ENCODE measurements at regions not wholly inside any gene's neighbourhood (a gene's known extent, or its start where the extent isn't known, plus 50 kb on each side); places are given as distances from the start of the nearest gene placed in this dataset.
A peak's percentile ranks its signal among the peaks of the same experiment; 100 is the strongest.
"Not testable (repeated sequence)": the region's sequence is repeated elsewhere in the genome, so short reads cannot be mapped to it uniquely, and the experiment has no call there.

DNA sequence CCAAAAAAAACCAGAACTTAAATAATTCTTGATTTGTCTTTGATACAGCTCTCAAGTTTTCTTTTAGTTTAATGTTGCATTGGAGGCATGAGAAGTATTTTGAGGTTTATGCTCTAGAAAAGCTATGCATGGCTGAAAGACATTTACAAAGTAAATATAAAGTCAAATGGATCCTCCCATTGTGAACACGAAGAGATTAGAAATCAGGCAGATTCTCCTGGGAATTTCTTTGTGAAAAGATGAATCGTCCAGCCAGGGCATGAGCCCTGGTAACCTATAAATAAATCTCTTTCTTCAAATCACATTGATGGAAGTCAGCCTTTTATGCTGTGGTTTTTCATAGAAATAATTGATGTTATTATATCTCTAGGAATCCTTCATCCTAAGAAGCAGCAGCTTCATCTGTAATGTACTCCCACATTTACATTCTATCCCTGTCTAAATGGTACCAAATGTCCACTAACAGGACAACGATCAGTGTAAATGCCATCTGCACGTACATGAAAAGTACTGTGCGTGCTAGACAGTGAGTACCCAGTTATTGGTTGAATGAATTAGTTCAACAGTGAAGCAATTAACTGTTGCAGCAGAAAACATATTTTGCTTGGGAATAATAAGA, 143.6 kb downstream of the ALDH8A1 start:
- H3K4me3 ChIP-seq (replicated peaks; ENCODE audit: low read depth, low read length), result no peak overlapping the region
- TF ChIP-seq, protein P1, sequence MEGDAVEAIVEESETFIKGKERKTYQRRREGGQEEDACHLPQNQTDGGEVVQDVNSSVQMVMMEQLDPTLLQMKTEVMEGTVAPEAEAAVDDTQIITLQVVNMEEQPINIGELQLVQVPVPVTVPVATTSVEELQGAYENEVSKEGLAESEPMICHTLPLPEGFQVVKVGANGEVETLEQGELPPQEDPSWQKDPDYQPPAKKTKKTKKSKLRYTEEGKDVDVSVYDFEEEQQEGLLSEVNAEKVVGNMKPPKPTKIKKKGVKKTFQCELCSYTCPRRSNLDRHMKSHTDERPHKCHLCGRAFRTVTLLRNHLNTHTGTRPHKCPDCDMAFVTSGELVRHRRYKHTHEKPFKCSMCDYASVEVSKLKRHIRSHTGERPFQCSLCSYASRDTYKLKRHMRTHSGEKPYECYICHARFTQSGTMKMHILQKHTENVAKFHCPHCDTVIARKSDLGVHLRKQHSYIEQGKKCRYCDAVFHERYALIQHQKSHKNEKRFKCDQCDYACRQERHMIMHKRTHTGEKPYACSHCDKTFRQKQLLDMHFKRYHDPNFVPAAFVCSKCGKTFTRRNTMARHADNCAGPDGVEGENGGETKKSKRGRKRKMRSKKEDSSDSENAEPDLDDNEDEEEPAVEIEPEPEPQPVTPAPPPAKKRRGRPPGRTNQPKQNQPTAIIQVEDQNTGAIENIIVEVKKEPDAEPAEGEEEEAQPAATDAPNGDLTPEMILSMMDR (IDR thresholded peaks at IDR 0.05; ENCODE audit: low read length, missing control alignments), result no peak
- DNase-seq (ENCODE audit: low read depth), result no peak

DNA sequence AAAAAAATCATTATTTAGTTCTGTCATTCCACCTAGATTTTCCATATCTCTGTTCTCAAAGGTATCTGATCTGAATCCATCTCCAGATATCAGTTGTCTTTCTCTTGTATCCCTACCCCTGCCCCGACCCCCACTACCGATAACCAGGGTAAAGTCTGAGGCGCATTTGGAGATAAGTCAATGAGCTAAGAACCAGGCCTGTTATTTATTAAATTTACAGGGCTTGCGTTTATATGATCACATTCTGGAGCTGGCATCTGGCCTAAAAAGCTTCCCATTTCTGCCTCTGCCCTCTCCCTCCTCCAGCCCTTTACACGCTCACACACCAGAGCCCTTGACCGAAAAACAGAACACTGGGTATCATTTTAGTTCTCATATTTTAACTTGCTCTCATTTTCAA, 144.7 kb downstream of the ALDH8A1 start:
- H3K4me3 ChIP-seq (replicated peaks; ENCODE audit: low read depth, low read length), result no peak overlapping the region
- DNase-seq (ENCODE audit: low read depth), result no peak
- TF ChIP-seq, protein P1 (IDR thresholded peaks at IDR 0.05; ENCODE audit: low read length, missing control alignments), result no peak

DNA sequence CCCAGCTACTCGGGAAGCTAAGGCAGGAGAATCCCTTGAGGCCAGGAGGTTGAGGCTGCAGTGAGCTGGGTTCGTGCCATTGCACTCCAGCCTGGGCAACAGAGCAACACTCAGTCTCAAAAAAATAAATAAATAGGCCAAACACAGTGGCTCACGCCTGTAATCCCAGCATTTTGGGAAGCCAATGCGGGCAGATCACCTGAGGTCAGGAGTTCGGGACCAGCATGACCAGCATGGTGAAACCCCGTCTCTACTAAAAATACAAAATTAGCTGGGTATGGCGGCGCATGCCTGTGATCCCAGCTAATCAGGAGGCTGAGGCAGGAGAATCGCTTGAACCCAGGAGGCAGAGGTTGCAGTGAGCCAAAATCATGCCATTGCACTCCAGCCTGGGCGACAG, 145.6 kb downstream of the ALDH8A1 start:
- not testable (repeated sequence) for H3K4me3 ChIP-seq (replicated peaks; ENCODE audit: low read depth, low read length); DNase-seq (ENCODE audit: low read depth)

DNA sequence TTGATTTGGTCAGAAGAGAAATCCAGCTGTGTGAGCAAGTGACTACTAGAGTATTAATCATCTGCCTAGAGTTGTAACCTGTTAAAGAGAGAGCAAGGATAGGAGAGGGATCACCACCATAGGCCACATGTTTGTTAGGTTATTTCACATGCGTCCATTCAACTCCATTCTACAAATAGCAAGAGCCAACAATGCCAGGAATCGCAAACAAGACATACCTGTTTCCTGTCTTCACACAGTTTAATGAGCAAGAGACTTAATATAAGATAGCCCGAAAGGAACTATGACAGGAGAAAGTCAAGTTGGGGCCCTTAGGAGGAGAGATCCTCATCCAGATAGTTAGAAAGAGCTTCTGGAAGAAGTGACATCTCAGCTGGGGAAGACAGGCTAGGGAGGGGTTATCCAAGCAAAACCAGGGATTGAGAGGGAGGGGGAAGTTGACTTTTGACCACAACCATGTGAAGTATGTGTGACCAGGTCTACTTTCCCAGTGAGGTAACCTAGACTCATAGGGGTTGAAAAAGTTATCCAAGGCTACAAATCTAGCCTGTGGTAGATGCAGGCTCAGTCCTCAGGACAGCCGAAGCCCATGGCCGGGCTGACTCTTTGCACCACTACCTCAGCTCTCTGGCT, 147.4 kb downstream of the ALDH8A1 start:
- TF ChIP-seq, protein P1 (IDR thresholded peaks at IDR 0.05; ENCODE audit: low read length, missing control alignments), result no peak
- no peak for DNase-seq (ENCODE audit: low read depth)
- no peak overlapping the region for H3K4me3 ChIP-seq (replicated peaks; ENCODE audit: low read depth, low read length)

DNA sequence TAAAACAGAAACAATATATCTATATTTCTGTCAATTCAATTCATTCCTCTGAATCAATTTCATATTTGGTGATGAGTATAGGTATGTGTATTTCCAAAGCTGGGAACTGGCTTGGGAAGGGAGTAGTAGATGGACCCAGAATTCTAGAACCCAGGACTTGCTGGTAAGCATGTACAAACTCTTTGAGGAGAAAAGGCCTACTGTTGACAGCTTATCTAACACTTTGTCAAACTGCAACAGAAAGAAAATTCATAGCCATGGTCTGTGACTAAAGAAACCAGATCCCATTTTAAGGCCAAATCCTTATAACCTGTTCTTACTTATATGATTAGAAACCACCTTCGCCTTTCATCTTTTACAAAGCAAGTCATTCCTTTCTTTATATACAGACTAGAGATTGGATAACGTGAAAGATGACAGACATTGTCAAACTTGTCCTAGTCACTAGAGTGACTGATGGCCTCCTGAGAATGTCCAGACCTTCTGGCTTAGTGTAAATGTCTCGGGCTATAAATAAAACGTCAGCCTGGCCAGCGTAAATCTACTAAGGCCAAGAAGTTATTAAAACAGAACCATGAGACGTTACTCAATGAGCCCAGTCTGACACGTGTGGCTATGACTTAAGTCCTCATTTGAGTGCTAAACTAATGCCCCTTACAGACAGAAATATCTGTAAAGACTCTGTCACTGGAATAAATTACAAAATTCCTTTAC, 152.3 kb downstream of the ALDH8A1 start:
- no peak for DNase-seq (ENCODE audit: low read depth)
- TF ChIP-seq, protein P1 (IDR thresholded peaks at IDR 0.05; ENCODE audit: low read length, missing control alignments), result no peak
- no peak overlapping the region for H3K4me3 ChIP-seq (replicated peaks; ENCODE audit: low read depth, low read length)

DNA sequence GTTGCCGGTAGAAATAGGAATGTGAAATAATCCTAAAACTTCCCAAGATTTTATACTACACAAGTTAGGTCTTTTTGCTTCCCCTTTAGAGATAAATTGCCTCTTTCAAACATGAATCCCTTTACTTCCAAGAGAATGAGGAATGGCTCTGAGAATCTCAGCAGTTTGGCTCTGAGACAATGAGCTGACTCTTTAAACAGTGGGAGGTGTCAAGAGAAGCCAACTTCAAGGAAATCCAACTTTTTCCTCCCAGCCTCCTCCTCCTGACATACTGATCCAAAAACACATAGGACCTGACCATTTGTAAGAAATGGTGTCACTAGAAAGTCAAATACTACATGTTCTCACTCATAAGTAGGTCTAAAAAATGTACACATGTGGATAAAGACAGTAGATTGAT, 154.2 kb downstream of the ALDH8A1 start:
- DNase-seq (ENCODE audit: low read depth), result peak; percentile 43
- H3K4me3 ChIP-seq (replicated peaks; ENCODE audit: low read depth, low read length), result no peak overlapping the region

DNA sequence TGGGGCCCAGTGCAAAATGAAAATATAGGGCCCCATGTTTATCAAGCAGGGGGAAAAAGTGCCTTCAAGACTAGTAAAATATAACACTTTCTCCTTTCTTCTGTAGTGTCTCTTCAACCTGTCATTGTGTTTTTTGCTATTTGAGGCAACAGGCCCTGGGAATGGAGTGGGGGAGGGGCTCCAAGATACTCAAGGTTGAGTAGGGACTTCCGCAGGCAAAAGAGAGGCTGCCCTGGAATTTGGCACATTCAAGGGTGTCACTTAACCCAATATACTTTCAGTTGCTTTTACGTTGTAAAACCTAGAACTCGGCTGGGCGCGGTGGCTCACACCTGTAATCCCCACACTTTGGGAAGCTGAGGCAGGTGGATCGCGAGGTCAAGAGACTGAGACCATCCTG, 154.9 kb downstream of the ALDH8A1 start:
- TF ChIP-seq, protein P1 (IDR thresholded peaks at IDR 0.05; ENCODE audit: low read length, missing control alignments), result no peak
- no peak for DNase-seq (ENCODE audit: low read depth)
- no peak overlapping the region for H3K4me3 ChIP-seq (replicated peaks; ENCODE audit: low read depth, low read length)

More for the DNA sequence above, 154.2 kb downstream of the ALDH8A1 start:
- TF ChIP-seq, protein P1 (IDR thresholded peaks at IDR 0.05; ENCODE audit: low read length, missing control alignments), result no peak

DNA sequence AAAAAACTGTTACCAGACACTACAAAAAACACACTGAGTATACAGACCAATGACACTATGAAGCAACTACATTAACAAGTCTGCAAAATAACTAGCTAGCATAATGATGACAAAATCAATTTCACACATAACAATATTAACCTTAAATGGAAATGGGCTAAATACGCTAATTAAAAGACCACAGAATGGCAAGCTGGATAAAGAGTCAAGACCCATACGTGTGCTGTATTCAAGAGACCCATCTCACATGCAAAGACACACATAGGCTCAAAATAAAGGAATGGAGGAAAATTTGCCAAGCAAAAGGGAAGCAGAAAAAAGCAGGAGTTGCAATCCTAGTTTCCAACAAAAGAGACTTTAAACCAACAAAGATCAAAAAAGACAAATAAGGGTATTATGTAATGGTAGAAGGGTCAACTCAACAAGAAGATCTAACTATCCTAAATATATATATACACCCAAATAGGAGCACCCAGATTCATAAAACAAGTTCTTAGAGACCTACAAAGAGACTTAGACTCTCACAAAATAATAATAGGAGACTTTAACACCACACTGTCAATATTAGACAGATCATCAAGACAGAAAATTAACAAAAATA, 158.6 kb downstream of the ALDH8A1 start:
- DNase-seq (ENCODE audit: low read depth); H3K4me3 ChIP-seq (replicated peaks; ENCODE audit: low read depth, low read length): not testable (repeated sequence)
